IPS-NIHi7 (cell line): ENCODE measurements at regions not wholly inside any gene's neighbourhood (a gene's known extent, or its start where the extent isn't known, plus 50 kb on each side); places are given as distances from the start of the nearest gene placed in this dataset.
"Not testable (repeated sequence)": the region's sequence is repeated elsewhere in the genome, so short reads cannot be mapped to it uniquely, and the experiment has no call there.

ENCODE experiments used
- DNase-seq: peaks from one replicate; pipeline ENCODE4 v3.0.0; 2012; ENCODE audit warnings: mixed read lengths; ENCODE audit errors: extremely low spot score

DNA sequence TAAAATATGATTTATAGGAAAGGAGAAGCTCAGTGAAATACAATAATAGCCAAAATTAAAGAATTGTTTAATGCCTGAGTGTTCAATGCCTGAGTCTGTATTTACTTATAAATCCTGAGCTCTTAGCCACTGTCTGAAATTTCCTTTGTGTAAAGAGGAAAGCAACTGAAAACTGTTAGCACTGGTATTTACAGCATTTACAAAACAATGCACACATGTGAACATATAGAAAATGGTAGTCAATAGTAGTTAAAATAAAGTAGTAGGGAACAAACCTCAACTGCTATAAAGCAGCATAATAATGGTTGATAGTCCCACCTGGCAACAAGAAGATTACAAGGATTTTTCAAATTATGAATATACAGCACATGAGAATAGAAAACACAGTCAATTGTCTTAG lies 1137.1 kb upstream of the ATXN8OS start:
- DNase-seq, result no peak

DNA sequence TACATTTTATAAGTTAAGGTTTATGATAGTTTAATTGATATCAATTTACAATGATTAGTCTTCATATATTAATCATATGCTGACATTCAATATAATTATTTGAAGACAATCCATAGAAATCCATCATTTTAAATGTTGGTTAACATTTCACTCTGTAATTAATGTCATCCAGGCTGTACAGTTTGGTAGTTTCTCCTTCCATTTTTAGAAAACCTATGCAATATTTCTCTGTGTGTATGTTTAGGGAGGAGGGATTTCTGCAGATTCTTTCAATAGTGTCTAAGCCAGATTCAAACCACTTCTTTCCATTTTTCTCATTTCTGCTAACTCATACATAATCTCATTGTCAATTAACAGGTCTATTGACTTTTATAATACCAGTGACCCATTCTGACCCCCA lies 1159.0 kb upstream of the ATXN8OS start:
- no peak for DNase-seq

DNA sequence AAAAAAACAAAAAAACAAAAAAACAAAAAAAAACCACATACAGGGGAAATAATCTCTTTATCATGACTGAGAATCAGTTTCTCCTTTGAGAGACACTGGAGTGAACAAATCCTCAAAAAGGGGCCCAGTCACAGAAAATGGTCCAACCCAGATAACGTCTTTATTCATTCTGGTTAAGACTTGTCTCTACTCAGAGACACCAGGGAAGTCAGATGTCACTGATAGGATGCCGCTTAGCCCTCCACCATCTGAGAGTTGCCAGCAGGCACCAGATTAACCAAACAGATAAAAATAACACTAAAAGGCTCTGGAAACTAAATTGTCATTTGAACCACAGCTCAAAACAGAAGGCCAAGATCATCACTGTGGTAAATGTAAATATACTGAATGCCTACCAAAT lies 1163.4 kb upstream of the ATXN8OS start:
- DNase-seq, result no peak

DNA sequence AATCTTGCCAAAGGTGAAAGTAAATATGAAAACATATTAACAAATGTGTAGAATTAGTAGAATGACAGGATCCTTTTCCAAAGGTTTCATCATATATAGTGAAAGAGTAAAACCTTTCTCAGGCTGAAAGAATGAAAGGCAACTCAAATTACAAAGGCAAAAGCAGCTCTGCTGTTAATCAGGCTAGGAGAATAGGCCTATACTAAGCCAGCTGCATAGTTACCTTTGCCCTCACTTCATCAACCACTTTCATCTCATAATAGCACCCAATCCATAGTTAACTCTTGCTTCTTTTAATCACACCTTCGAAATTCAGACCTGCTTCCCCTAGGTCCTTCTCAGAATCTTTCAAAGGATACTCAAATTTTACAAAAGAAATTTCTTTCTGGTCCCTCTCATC lies 1167.6 kb upstream of the ATXN8OS start:
- peak; percentile 12 for DNase-seq

DNA sequence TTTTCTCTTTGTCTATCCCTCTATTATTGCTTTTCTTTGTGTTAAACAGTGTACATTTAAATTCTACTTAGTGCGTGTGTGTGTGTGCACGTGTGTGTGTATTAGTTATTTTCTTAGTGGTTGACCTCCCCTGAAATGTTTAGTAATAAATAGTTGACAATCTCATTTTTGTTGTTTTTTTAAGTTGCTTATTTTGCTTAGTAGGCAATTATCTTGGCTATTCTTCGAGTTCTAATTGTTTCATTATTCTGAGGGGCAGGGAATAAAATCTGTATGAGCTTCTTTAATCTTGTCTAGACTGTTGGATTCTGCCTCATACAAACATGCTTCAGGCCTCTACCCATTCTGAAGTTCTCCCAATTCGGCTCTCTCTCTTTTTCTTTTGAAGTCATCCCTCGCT lies 1169.0 kb upstream of the ATXN8OS start:
- no peak for DNase-seq

DNA sequence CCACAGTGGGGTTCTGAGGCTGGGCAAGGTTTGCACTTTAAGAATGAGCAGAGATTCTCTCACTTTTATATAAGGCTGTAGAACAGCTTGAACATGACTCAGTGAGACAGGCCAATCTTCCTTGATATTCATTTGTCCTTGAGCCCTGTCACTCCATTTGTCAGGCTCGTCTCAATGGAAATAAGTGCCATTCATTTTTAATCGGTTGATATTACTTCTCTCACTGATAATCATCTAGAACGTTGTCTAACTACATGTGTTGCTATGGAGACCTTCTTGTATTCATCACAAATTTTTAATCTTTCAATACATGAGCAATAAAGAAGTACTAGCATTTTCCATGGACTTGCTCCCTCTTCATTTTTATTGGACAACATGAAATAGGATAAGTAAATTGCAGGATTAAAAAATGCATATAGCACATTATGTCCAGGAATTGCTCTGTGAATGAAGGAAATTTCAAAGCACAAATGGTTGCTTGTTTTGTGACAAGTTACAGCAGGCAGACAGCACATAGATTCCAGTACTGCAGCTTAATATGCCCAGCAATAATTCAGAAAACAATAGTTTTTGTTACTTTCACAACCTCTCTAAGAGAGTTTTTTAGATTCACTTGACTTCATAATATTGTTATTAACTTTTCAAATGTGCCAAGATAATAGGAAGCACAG lies 1178.4 kb upstream of the ATXN8OS start:
- DNase-seq, result no peak

DNA sequence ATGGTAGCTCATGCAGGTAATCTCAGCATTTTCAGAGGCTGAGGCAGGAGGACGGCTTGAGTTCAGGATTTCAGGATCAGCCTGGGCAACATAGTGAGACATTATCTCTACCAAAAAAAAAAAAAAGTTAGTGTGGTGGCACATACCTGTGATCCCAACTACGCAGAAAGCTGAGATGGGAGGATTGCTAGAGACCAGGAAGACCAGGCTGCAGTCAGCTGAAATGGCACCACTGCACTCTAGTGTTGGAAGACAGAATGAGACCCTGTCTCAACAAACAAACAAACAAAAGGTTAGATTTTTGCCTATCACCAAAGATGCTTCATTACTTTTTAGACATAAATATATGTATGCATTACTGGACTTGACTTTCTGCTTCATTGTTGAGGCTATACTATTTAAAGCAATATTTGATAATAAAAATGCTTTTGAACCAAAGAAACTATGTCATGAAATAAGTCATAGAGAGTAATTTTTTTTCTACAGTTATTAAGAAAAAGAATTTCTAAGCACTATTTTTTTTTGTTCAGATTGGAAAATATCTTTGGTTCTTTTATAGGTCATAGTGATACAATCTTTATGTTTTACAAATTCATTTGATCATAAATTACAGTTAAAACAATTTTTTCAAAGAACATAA lies 1180.1 kb upstream of the ATXN8OS start:
- DNase-seq, result peak; percentile 38

DNA sequence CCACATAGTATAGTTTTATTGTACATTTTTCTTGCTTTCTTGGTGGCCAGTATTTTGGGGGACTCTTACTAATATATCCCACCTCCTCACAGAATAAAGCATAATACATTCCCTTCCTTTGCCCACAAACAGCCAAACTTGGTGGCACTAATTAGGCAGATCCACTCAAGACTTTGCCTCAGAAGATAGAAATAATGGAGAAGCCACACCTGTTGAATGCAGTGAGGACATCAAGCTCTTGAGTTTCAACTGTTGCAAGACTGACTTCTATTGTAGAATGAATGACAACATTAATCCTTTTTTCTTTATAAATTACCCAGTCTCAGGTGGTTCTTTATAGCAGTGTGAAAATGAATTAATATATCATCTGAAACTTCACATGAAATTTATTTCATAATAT lies 1183.6 kb upstream of the ATXN8OS start:
- DNase-seq, result no peak

DNA sequence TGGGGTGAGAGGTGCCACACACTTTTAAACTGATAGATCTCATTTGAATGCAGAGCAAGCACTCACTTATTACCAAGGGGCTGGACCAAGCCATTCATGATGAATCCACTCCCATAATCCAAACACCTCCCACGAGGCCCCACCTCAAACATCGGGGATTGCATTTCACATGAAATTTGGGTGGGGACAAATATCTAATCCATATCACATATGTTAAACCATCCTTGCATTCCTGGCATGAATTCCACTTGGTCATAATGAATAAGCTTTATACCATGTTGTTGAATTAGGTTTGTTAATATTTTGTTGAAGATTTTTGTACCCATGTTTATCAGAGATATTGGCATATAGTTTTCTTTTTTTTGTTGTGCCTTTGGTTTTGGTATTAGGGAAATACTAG lies 1198.7 kb upstream of the ATXN8OS start:
- no peak for DNase-seq

DNA sequence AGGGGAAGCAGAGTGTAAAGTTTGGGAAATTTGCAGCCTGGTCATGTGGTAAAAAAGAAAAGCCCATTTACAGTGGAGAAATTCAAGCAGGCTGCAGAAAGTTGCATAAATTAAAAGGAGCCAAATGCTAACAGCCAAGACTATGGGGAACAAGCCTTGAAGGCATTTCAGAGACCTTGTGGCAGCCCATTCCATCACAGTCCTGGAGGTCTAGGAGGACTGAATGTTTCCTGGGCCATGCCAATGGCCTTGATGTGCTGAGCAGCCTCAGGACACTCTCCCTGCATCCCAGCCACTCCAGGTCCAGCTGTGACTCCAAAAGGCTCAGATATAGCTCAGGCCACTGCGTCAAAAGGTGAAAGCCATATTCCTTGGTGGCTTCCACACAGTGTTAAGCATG lies 1202.4 kb upstream of the ATXN8OS start:
- DNase-seq, result no peak

DNA sequence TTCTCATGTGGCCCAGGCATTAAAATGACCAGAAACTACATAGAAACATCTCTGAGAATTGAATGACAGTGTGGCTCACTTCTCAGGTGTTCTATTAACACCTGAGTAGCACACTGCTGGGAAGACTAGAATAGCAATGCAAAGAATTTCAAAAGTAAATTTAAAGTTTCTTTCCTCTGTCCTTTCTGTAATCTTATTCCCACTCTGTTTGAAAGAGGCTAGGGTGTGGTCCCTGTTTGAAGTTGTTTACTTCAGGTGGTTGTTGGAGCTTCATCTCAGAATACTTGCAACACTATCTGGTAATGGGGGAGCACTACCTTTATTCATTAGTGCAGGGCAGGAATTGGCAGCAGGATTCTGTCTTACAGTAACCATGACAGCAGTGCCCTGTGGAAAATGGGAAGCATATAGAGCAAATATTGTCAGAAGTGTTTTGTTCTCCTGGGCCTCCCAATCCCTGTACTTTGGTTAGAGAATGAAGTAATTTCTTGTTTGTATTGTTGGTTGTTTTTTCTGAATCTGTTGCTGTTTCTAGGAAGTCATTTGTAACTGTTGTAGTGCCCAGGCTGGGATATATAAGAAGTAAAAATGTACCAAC lies 1210.2 kb upstream of the ATXN8OS start:
- peak; percentile 13 for DNase-seq

DNA sequence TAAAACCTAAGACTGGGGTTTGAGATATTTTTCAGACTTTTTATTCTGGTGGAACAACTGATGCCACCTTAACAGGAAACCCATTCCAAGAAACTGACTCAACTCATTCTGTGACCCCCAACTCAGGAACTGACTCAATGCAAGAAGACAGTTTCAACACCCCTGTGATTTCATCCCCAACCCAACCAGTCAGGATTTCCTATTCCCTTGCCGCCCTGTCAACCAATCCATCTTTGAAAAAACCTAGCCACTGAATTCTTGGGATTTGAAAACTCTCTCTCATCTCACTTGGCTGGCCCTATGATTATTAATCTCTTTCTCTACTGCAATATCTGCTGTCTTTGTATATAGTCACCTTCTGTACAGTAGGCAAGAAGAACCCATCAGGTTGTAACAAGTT lies 1211.9 kb upstream of the ATXN8OS start:
- DNase-seq, result no peak

DNA sequence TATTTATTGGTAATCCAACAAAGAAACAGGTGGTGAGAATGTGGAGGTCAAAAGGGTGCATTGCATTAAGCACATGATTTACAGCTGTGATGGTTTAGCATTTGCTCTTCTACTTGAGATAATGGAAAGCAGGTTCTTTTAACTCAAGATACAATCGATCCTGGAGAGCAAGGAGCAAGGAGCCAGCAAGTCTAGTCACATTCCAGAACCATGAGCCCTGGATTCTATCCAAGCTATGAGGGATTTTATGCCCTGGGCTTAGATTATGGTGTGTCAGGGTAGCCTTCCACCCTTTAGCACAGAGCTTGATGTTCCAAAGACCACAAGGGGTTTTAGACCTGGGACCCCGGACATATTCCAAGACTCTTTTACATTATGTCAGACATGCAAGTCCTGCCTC lies 1213.9 kb upstream of the ATXN8OS start:
- not testable (repeated sequence) for DNase-seq

DNA sequence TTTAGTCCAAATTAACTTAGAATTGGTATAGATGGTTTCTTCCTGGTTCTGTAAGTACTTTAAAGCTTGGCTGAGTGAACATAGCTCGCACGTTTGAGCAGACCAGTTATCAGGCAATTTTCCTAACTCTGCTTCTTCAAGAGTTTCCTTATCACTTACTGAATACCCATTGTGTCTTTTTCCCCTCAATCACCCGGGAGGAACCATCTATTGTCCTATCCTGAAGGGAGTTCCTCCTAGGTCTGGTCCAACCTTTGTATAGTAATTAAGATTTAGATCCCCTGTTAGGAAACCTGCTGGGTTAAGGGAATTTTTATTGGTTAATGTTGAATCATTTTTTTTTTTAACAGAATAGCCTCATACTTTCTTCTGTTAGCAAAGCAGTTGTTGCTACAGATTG lies 1215.0 kb upstream of the ATXN8OS start:
- not testable (repeated sequence) for DNase-seq

DNA sequence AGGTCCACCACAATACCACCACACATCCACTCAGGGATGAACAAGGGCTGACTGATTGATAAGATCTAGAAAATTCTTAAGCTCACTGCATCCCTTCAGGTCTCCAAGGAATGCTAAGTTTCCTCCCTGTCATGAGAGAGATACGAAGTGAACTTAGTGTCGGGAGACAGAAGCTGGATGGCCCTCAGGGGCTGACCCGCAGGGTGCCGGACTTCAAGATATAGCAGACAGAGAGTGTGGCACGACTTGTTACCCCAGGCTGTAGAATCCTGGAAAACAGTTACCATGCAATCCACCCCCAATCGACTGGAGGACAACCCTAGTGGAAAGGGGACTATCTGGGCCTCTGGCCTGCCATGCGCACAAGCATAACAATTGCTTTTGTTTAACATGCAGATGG lies 1217.5 kb upstream of the ATXN8OS start:
- DNase-seq, result not testable (repeated sequence)

DNA sequence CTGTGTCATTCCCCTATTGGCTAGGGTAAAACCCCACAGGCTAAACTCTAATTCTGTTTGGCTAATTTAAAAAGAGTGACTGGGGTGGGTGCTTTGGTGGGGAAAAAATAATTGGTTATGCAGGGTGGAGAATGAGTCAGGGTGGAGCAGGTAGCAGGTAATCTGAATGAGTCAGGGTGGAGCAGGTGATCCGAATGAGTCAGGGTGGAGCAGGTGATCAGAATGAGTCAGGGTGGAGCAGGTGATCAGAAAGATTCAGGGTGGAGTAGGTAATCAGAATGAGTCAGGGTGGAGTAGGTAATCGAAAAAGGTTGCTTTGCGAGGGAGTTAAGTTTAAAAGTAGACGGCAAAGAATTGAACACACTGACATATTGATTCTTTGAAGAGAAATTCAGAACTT lies 1218.8 kb upstream of the ATXN8OS start:
- no peak for DNase-seq

DNA sequence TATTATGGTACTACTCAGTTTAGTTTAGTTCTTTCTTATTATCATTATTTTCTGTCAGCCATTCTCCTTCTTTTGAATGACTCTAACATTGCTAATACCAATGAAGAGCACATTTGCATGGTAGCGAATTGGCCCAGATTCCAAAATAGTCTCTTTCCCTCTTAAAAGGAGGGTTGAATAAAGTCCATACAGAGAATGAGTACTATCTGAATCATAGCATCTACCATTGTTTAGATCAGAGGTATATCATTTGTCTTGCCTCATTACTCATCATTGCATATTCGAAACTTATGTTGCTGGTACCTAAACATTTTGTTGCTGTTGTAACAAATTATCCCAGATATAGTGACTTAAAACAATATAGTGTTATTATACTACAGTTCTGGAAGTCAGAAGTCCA lies 1235.3 kb upstream of the ATXN8OS start:
- no peak for DNase-seq

DNA sequence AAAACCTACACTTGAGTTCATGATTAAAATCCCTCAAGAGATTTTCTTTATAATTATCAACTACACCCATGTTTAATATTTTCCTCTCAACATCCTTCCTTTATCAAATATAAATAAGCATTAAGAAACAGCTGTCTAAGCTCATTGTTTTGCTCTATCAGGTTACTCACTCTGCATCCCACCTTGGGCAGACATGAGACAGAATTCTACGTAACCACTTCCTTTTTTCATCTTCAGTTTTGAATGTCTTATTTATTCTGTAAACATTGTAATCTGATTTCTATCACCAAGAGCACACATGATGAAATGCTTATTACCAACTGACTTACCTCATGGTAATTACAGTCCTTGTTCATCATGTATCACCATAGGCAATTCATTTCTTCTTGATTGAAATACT lies 1256.6 kb upstream of the ATXN8OS start:
- no peak for DNase-seq

DNA sequence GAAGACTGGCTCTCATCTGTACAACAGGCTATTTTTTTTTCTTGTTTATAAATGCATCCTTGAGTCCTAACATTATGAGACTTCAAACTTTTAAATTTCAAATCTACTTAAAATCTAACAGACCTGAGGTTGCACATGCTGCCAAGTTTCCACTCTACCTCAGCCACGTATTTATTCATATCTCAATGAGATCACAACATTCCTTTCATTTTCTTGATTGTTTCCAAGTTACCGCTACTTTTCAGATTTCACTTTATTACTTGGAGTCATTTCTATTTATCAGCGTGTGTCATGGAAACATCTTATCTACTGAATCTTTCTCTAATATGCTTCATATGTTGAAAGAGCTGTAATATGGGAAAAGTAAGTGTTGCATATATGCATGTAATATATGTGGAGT lies 1257.5 kb upstream of the ATXN8OS start:
- DNase-seq, result no peak

DNA sequence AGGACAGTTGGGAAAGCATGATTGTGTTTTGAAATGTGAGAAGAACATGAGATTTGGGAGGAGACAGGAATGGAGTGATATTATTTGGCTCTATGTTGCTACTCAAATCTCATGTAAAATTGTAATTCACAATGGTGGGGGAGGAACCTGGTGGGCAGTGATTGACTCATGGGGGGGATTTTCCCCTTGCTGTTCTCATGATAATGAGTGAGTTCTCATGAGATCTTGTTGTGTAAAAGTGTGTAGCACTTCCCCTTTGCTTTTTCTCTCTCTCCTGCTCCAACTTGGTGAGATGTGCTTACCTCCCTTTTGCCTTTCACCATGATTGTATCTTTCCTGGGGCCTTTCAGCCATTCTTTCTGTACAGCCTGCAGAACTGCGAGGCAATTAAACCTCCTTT lies 1261.0 kb upstream of the ATXN8OS start:
- DNase-seq, result no peak

DNA sequence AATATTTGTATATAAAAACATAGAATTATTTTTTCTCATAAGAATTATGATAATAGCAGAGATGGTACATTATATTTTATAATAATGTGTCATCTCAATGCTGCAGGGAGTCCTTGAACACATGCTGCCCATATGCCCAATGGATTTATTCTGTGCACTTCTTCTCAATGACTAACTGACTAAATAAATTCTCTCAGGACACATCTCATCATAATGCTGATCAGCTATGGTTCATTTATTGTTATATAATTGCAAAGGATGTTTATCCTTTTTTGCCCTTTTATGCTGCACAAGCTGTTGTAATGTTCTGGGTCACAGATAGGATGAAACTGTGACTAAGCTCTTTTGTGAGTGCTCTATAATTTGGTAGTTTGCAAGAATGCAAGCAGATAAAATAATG lies 1273.3 kb upstream of the ATXN8OS start:
- DNase-seq, result no peak

DNA sequence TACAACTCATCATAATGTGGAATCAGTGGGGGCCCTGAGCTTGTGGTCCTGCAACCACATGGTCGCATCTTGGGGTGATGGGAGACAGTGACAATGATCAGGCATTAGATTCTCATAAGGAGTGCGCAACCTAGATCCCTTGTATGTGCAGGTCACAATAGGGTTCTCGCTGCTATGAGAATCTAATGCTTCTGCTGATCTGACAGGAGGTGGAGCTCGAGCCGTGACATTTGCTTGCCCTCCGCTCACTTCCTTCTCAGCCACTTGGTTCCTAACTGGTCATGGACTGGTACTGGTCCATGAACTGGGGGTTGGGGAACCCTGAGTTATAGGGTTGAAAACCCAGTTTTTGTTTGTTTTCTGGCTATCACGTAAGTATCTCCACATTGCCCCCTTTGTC lies 1290.9 kb upstream of the ATXN8OS start:
- DNase-seq, result no peak

DNA sequence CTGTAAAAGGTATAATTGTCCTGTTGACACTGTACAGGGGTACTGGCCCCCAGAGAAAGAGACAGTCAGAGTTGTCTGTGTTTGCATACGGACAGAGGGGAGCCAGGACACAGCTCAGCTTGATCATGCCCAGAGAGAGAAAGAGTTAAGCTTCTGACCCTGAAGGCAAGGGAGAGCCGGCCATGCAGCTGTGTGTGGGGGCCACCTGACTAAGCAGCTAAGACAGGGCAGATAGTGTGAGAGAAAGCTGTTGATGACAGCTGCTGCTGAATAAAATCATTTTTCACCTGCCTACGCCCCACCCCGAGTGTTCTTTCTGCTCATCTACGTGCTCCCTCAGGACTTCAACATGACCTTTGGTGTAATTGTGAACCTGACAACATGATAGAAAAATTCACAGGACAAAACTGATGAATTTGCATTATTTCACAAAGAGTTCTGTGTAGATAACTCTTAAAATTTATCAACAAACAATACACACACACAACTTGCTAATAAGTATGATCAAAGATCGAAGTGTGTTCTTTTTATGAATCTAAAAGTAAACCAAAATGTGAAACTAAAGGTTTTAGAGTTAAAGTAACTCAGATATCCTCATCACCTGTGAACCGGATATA lies 1294.3 kb upstream of the ATXN8OS start:
- no peak for DNase-seq
